ENCODE measurements at regions not wholly inside any gene's neighbourhood (a gene's known extent, or its start where the extent isn't known, plus 50 kb on each side); places are given as distances from the start of the nearest gene placed in this dataset.
"Not testable (repeated sequence)": the region's sequence is repeated elsewhere in the genome, so short reads cannot be mapped to it uniquely, and the experiment has no call there.

DNA sequence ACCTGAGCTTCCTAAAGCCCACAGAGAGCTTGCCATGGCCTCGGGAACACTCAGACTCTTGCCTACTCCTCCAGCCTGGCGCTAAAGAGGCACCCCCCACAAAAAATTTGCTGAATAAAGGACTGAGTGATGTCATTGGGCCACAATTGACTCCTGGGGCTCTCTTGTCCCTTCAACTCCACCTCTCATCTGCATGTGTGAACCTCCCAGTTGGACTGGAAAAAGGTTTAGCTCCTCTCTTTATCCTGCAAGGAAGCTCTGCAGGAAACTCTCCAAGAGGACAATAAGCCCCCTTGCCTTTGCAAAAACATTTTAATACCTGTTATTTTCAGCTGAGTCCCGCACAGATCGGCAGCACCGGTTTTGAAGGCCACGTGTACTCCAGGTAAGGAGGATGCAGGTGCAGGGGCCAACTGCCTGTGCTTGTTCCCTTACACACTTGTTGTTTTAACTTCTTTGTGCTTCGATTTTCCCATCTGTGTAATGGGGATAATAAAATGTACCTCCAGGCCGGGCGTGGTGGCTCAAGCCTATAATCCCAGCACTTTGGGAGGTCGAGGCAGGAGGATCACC is 107.3 kb downstream of the TFAP2C start:
- H3K4me3 Mint-ChIP-seq, result no peak overlapping the region
- no peaks in the 10 kb centered on the region for H3K9me3 Mint-ChIP-seq
- DNase-seq (no peak), ATAC-seq (replicated peaks) (no peak)
- H3K27ac Mint-ChIP-seq, result no peak overlapping the region
- H3K27me3 Mint-ChIP-seq, result peaks cover 9 to 52% of the 10 kb centered on the region in 2 donors
- no peaks in the 10 kb centered on the region for H3K4me1 Mint-ChIP-seq (ENCODE audit: low read depth in 2 of 2)
- H3K36me3 Mint-ChIP-seq (ENCODE audit: insufficient read depth), result no peaks in the 10 kb centered on the region

DNA sequence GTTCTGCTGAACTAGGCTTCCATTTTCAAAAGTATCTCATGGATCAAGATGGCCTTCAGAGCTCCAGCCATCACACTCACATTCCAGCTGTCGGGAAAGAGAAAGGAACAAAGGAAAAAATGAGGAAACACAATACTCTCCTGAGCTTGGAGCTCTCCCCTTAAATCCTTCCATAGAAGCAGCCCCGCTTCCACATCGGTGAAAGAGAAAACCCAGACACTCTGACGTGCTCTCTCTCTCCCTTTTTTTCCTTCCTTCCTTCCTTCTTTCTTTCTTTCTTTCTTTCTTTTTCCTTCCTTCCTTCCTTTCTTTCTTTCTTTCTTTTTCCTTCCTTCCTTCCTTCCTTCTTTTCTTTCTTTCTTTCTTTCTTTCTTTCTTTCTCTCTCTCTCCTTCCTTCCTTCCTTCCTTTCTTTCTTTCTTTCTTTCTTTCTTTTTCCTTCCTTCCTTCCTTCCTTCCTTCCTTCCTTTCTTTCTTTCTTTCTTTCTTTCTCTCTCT is 115.3 kb downstream of the TFAP2C start:
- not testable (repeated sequence) for H3K27ac Mint-ChIP-seq; ATAC-seq (replicated peaks); DNase-seq; H3K4me1 Mint-ChIP-seq (ENCODE audit: low read depth in 2 of 2); H3K9me3 Mint-ChIP-seq; H3K4me3 Mint-ChIP-seq; H3K36me3 Mint-ChIP-seq (ENCODE audit: insufficient read depth)
- H3K27me3 Mint-ChIP-seq, result peaks cover 22 to 52% of the 10 kb centered on the region in 2 donors

DNA sequence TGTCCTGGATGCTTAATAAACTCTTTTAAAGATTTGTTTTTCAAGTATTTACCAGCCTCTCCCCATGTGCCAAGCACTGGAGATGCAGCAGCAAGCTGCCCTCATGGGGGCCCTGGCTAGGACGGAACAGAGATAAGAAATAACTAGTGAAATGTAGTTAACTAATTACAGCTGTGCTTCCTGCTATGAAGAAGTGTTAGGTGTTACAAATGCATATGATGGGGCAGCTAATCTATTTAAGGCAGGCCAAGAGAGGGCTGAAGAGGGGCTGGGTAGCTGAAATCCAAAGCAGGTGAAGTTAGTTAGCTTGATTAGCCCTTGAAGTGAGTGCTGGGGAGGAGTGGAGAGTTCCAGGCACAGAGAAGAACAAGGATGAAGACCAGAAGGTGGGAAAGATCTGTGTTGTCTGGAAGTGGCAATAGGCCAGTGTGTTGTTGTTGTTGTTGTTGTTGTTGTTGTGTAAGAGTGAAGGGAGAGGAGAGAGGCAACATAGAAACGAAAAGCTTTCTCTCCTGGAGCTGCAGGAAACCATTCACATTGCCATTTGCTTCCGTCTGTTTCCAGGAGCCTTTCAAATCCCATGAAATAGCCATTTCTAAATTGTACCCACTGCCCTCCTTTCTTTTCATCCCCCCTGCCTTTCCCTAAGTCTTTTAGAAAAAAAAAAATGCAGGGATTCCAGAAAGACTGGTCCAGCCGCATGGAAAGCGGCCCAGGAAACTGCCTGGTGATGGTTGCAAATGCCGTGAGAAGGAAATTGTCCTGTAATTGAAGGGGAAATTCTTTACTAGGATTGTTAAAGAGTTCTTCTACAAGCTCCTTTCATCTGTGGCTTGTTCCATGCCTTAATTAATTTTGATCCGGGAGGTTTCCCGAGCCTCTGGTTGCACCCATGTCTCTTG is 119.6 kb downstream of the TFAP2C start:
- Mint-ChIP-seq H3K4me1 (ENCODE audit: low read depth in 2 of 2) (no peaks in the 10 kb centered on the region), H3K27me3 (peaks cover 29% of the 10 kb centered on the region in 2 donors), H3K9me3 (no peaks in the 10 kb centered on the region), H3K27ac (no peak overlapping the region), H3K4me3 (no peak overlapping the region), H3K36me3 (ENCODE audit: insufficient read depth) (no peaks in the 10 kb centered on the region)
- DNase-seq, result no peak
- ATAC-seq (replicated peaks), result no peak

DNA sequence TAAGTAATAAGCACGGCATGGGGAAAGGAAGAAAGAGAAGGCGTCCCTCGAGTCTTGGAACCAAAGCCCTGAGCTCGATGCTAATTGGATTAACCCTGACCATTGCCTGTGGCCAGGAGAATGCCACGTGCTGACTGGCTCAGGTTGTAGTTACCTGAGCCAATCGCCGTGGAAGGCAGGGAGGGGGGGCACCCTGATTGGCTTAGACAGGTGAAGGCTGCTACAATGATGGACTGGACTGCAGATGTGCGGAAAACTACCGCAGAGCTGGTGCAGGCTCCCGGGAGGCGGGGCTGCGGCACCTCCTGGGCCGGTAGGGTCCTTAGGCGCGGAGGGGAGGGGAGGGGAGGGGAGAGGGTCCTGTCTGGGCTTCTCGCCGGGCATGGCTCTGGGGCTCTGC is 121.3 kb downstream of the TFAP2C start:
- DNase-seq (no peak), ATAC-seq (replicated peaks) (no peak)
- Mint-ChIP-seq H3K36me3 (ENCODE audit: insufficient read depth) (no peaks in the 10 kb centered on the region), H3K27me3 (peaks cover 29% of the 10 kb centered on the region in 2 donors), H3K4me1 (ENCODE audit: low read depth in 2 of 2) (no peaks in the 10 kb centered on the region), H3K4me3 (no peak overlapping the region), H3K27ac (no peak overlapping the region), H3K9me3 (no peaks in the 10 kb centered on the region)

DNA sequence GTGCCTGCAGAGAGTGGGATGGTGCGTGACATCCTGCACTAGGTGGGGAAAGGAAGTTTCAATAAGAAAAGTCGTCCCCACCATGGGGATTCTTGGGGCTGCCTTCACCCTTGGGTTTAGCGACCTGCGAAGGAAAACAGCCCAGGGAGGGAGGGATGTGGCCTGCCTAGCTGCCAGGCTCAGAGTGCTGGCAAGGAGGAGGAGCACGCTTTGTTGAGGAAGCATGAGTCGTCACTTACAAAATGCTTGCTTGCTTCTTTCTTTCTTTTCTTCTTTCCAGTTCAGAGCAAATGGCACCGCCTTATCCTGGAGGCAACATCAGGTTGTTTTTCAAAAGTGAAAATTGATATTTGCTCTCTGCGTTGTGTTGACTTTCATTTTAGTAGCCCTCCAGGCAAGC is 123.2 kb downstream of the TFAP2C start:
- ATAC-seq (replicated peaks) (no peak), DNase-seq (no peak)
- H3K27ac Mint-ChIP-seq, result no peak overlapping the region
- peaks cover 28 to 29% of the 10 kb centered on the region in 2 donors for H3K27me3 Mint-ChIP-seq
- H3K36me3 Mint-ChIP-seq (ENCODE audit: insufficient read depth), result no peaks in the 10 kb centered on the region
- no peak overlapping the region for H3K4me3 Mint-ChIP-seq
- no peaks in the 10 kb centered on the region for H3K9me3 Mint-ChIP-seq
- H3K4me1 Mint-ChIP-seq (ENCODE audit: low read depth in 2 of 2), result no peaks in the 10 kb centered on the region

DNA sequence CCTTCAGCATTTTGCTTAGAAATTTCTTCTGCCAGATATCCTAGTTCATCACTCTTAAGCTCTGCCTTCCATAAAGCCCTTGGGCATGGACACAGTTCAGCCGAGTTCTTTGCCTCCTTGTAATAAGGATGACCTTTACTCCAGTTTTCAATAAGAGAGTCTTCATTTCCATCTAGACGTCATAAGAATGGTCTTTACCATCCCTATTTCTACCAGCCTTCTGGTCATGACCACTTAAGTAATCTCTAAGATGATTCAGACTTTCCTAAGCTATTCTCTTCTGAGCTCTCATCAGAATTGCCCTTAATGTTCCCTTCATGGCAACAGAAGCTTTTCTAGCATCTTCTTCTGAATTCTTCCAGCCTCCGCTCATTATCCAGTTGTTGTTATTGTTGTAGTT is 126.1 kb downstream of the TFAP2C start:
- H3K36me3 Mint-ChIP-seq (ENCODE audit: insufficient read depth), result no peaks in the 10 kb centered on the region
- no peak overlapping the region for H3K27ac Mint-ChIP-seq
- no peak for DNase-seq
- no peak for ATAC-seq (replicated peaks)
- peaks cover 10 to 13% of the 10 kb centered on the region in 2 donors for H3K27me3 Mint-ChIP-seq
- no peaks in the 10 kb centered on the region for H3K4me1 Mint-ChIP-seq (ENCODE audit: low read depth in 2 of 2)
- no peaks in the 10 kb centered on the region for H3K9me3 Mint-ChIP-seq
- no peak overlapping the region for H3K4me3 Mint-ChIP-seq

DNA sequence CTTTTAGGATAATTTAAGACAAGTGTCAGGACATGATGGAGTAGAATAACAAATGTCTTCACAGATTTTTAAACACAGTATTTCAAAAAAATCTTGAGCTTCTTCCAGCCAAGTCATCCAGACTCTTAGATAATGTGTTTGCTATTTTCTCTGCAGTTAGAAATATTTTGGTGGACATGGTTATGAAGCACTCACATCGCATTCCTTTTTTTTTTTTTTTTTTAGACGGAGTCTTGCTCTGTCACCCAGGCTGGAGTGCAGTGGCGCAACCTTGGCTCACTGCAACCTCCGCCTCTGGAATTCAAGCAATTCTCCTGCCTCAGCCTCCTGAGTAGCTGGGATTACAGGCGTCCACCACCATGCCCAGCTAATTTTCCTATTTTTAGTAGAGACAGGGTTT is 127.6 kb downstream of the TFAP2C start:
- not testable (repeated sequence) for H3K27me3 Mint-ChIP-seq; ATAC-seq (replicated peaks); H3K4me1 Mint-ChIP-seq (ENCODE audit: low read depth in 2 of 2); H3K36me3 Mint-ChIP-seq (ENCODE audit: insufficient read depth); H3K9me3 Mint-ChIP-seq; H3K4me3 Mint-ChIP-seq; H3K27ac Mint-ChIP-seq; DNase-seq

DNA sequence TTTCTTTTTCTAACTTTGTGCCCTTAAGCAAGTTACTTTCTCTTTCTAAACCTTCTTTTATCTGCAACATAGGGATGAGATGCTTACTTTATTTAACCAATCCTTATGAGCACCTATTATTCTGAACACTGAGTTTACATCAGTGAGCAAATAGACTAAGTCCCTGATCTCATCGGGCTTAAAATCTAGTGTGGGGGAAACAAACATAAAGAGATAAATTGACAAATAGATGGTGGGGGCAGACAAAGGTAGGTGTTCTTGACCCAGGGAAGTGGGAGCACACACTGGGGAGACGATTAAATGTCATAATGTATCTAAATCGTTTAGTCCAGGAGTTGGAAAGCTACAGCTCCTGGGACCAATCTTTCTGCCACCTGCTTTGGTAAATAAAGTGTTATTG is 129.6 kb downstream of the TFAP2C start:
- Mint-ChIP-seq H3K4me1 (ENCODE audit: low read depth in 2 of 2) (no peaks in the 10 kb centered on the region), H3K36me3 (ENCODE audit: insufficient read depth) (no peaks in the 10 kb centered on the region), H3K4me3 (no peak overlapping the region), H3K9me3 (peaks cover 1 to 9% of the 10 kb centered on the region in 2 donors), H3K27me3 (no peaks in the 10 kb centered on the region), H3K27ac (no peak overlapping the region)
- ATAC-seq (replicated peaks), result no peak
- DNase-seq, result no peak

DNA sequence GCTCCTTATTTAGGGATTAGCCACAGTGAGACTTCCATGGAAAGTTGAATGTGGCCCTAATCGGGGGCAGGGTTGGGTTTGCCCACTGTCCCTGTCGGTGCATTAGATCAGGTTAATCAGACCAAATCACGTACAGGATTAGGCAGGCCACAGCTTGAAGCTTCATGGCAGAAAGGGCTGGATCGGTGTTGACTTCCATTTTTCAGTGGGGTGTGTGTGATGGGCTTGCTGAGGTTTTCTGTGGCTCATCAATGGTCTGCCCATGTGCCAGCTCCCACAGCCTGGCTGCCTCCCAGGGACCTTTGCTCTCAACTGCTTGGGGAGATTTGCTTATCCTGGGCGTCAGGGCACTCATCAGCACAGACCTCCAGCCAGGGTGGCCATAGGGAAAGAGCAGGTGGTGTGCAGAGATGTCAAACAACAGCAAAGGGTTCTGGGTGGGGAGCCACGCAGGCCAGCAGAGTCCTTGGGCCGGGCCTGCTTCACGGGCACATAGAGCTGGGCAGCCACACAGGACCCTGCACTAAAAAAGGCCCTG is 130.7 kb downstream of the TFAP2C start:
- Mint-ChIP-seq H3K36me3 (ENCODE audit: insufficient read depth) (no peaks in the 10 kb centered on the region), H3K27me3 (no peaks in the 10 kb centered on the region)

DNA sequence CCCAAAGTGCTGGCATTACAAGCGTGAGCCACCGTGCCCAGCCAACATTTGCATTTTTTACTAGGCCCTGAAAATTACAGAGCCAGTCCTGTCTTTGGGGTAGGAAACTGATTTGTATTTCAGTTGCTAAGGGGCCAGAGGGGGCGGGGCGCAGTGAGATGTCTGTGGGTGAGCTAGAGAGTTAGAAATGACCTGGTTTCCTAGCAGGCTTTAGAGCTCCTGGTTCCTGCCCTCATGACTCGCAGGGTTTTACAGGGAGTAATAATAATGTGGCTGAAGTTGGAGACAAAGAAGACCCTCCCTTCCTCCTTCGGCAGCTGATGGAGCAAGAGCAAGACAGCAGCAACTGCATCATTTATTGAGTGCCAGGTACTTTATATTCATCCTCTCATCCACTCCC is 131.5 kb downstream of the TFAP2C start:
- no peaks in the 10 kb centered on the region for H3K27me3 Mint-ChIP-seq
- no peak for DNase-seq
- H3K4me3 Mint-ChIP-seq, result no peak overlapping the region
- peaks cover 1 to 9% of the 10 kb centered on the region in 2 donors for H3K9me3 Mint-ChIP-seq
- no peak overlapping the region for H3K27ac Mint-ChIP-seq
- no peaks in the 10 kb centered on the region for H3K4me1 Mint-ChIP-seq (ENCODE audit: low read depth in 2 of 2)
- ATAC-seq (replicated peaks), result no peak
- H3K36me3 Mint-ChIP-seq (ENCODE audit: insufficient read depth), result no peaks in the 10 kb centered on the region

More for the DNA sequence above, 130.7 kb downstream of the TFAP2C start:
- Mint-ChIP-seq H3K4me1 (ENCODE audit: low read depth in 2 of 2) (no peaks in the 10 kb centered on the region), H3K27ac (no peak overlapping the region), H3K9me3 (peaks cover 1 to 9% of the 10 kb centered on the region in 2 donors), H3K4me3 (no peak overlapping the region)
- DNase-seq (no peak), ATAC-seq (replicated peaks) (no peak)

DNA sequence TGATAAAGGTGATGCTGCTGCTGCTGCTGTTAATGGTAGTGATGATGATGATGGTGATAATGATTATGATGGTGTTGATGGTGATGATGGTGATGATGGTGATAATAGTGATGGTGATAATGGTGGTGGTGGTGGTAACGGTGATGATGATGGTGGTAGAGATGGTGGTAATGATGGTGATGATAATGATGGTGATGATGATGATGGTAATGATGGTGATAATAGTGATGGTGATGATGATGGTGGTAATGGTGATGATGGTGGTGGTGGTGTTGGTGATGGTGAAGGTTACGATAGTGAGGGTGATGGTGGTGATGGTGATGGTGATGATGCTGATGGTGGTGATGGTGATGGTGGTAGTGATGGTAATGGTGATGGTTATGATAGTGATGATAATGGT is 132.3 kb downstream of the TFAP2C start:
- DNase-seq, result no peak
- H3K36me3 Mint-ChIP-seq (ENCODE audit: insufficient read depth), result no peaks in the 10 kb centered on the region
- no peak overlapping the region for H3K27ac Mint-ChIP-seq
- H3K4me3 Mint-ChIP-seq, result no peak overlapping the region
- H3K27me3 Mint-ChIP-seq, result no peaks in the 10 kb centered on the region
- H3K9me3 Mint-ChIP-seq, result peaks cover 2 to 9% of the 10 kb centered on the region in 2 donors
- ATAC-seq (replicated peaks), result no peak
- no peaks in the 10 kb centered on the region for H3K4me1 Mint-ChIP-seq (ENCODE audit: low read depth in 2 of 2)

DNA sequence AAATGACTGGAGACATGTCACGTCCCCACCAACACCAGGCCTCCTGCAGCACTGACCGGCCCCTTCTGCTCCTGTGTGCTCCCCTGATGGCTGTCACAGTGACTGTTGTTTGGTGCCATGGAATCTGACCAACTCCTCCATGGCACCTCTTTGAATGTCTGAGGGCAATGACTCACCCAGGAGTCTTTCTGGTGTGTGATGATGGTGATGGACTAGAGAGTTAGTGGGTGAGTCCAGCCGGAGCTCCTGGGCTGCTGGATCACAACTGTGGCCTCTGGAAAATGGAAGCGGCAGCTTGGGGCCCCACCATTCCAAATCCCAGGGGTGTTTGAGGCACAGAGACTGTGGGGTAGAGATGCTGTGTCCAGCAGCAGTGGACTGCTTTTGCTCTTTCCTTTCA is 133.3 kb downstream of the TFAP2C start:
- no peak overlapping the region for H3K4me3 Mint-ChIP-seq

DNA sequence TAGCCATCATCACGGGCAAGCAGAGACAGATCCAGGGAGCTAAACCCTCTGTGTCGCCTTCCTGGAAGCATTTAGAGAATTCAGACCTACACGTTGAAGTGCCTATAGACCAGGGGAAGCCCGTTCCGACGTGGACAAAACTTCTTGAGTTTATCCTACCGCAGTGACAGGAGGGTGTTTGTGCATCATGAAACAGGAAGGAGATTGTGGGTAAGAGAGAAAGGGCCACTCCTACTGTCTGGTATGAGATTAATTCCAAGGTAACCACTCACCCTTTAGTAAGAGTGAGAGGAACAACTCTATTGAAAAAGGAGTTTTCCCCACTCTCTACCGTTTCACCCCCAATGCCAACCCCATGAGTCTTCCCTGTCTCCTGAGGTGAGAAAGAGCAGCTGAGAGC is 133.7 kb downstream of the TFAP2C start:
- no peaks in the 10 kb centered on the region for H3K36me3 Mint-ChIP-seq (ENCODE audit: insufficient read depth)
- ATAC-seq (replicated peaks) (no peak), DNase-seq (no peak)
- no peaks in the 10 kb centered on the region for H3K4me1 Mint-ChIP-seq (ENCODE audit: low read depth in 2 of 2)
- H3K9me3 Mint-ChIP-seq, result peaks cover 3 to 9% of the 10 kb centered on the region in 2 donors
- H3K4me3 Mint-ChIP-seq, result no peak overlapping the region
- no peaks in the 10 kb centered on the region for H3K27me3 Mint-ChIP-seq
- H3K27ac Mint-ChIP-seq, result no peak overlapping the region

More for the DNA sequence above, 133.3 kb downstream of the TFAP2C start:
- Mint-ChIP-seq H3K36me3 (ENCODE audit: insufficient read depth) (no peaks in the 10 kb centered on the region), H3K4me1 (ENCODE audit: low read depth in 2 of 2) (no peaks in the 10 kb centered on the region), H3K9me3 (peaks cover 3 to 9% of the 10 kb centered on the region in 2 donors), H3K27ac (no peak overlapping the region), H3K27me3 (no peaks in the 10 kb centered on the region)
- ATAC-seq (replicated peaks) (no peak), DNase-seq (no peak)

DNA sequence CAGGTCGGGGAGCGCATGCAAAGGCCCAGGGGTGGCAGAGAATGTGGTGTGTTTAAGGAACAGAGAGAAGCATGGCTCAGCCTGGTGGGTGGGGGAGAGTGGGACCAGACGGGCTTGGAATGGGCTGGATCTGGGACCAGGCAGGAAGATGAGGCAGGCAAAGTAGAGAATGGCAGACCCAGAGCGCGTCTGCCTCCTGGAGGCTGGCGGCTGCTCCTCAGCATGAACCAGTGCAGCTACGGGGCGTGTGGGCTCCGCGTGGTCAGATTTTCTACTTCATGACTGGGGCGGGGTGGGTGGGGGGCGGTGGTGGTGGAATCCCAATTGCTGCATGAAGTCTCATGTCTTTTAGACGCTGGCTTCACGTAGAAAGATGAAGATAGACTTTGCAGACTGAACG is 135.6 kb downstream of the TFAP2C start:
- Mint-ChIP-seq H3K9me3 (peaks cover 5 to 9% of the 10 kb centered on the region in 2 donors), H3K27ac (no peak overlapping the region), H3K4me3 (no peak overlapping the region), H3K27me3 (no peaks in the 10 kb centered on the region), H3K4me1 (ENCODE audit: low read depth in 2 of 2) (no peaks in the 10 kb centered on the region), H3K36me3 (ENCODE audit: insufficient read depth) (no peaks in the 10 kb centered on the region)
- DNase-seq (no peak), ATAC-seq (replicated peaks) (no peak)
